ENCODE measurements at regions not wholly inside any gene's neighbourhood (a gene's known extent, or its start where the extent isn't known, plus 50 kb on each side); places are given as distances from the start of the nearest gene placed in this dataset.

DNA sequence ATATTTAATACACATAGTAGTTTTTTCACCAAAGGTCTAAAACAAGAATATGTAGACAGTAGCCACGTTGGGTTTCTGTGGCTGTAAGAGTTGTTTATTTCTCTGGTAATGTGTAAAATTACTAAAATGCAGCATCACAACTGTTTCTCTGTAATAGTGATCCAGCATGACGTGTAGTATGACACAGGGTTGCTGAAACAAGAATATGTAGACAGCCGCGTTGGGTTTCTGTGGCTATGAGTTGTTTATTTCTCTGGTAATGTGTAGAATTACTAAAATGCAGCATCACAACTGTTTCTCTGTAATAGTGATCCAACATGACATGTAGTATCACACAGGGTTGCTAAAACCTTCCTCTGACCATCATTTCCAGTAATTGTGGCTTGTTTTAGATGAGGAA lies 153.6 kb upstream of the ZNF717 start:
- ChIA-PET CTCF (no interaction called here), POLR2A (no interaction called here)
- H3K4me1 ChIP-seq (ENCODE audit: control insufficient read depth in 1 of 2, insufficient read depth in 2 of 2, low read depth in 1 of 2, low read length in 1 of 2) = no peaks in the 10 kb centered on the region
- H3K9me3 ChIP-seq = no peaks in the 10 kb centered on the region
- H3K9me2 ChIP-seq = no peaks in the 10 kb centered on the region
- no peaks in the 10 kb centered on the region for H3F3A ChIP-seq (replicated peaks; ENCODE audit: insufficient read depth)
- 41% methylated on average over 4 of the region's 4 CpGs for WGBS (ENCODE audit: low lambda C conversion rate)
- no peaks in the 10 kb centered on the region for H3K36me3 ChIP-seq (replicated peaks in 1 of 2; ENCODE audit: control insufficient read depth in 1 of 2, insufficient read depth in 2 of 2, low read length in 1 of 2)
- DNase-seq = no peak
- H3K27ac ChIP-seq (ENCODE audit: low read depth in 2 of 2, low read length in 1 of 2) = no peak overlapping the region
- TF ChIP-seq RAD21 (IDR thresholded peaks at IDR 0.05; ENCODE audit: low read length) (no peak), POLR2AphosphoS5 (IDR thresholded peaks at IDR 0.05; ENCODE audit: low read depth, low read length) (no peak), MEF2A (IDR thresholded peaks at IDR 0.05; ENCODE audit: borderline replicate concordance, low read depth) (no peak), TAF1 (IDR thresholded peaks at IDR 0.05; ENCODE audit: borderline replicate concordance, low read depth, low read length) (no peak), FOSL2 (IDR thresholded peaks at IDR 0.05; ENCODE audit: borderline replicate concordance, low read depth) (no peak), TEAD4 (IDR thresholded peaks at IDR 0.05; ENCODE audit: borderline replicate concordance, insufficient read depth) (no peak), FOXJ3 (CRISPR knock-in tag; IDR thresholded peaks at IDR 0.05) (no peak)
- no peak overlapping the region for H3K9ac ChIP-seq
- H3K27me3 ChIP-seq (ENCODE audit: insufficient read depth) = no peaks in the 10 kb centered on the region
- no peaks in the 10 kb centered on the region for H4K20me1 ChIP-seq (ENCODE audit: insufficient read depth)
- no peak overlapping the region for H3K4me3 ChIP-seq (ENCODE audit: low read depth in 2 of 2, low read length in 1 of 2)
- no peak overlapping the region for H3K4me2 ChIP-seq
- no peak overlapping the region for H2AFZ ChIP-seq (ENCODE audit: low read depth)
- H3K79me2 ChIP-seq (ENCODE audit: insufficient read depth) = no peaks in the 10 kb centered on the region

DNA sequence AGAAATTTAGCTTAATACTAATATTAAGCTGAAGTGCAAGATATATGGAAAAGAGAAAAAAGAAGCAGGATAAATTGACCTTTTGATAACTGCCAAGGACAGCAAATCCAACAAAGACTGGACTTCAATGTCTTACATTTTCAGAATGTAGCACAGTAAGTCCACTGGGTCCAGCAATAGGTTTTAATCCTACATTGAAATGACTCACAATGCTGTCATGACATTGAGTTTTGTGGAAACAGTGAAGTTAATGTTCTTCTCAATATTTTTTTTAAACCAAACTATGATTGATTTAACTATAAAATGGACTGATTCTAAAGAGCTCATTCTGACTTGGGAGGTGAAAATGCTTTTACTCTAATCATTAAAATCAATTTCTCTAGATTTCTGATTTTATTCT lies 166.6 kb upstream of the ZNF717 start:
- TF ChIP-seq EP300 (IDR thresholded peaks at IDR 0.05; ENCODE audit: borderline replicate concordance in 1 of 2, low read depth in 1 of 2, low read length in 1 of 2) = no peak
- no peak for TF ChIP-seq TEAD4 (IDR thresholded peaks at IDR 0.05; ENCODE audit: borderline replicate concordance, insufficient read depth)
- TF ChIP-seq ELF1 (IDR thresholded peaks at IDR 0.05) = no peak
- TF ChIP-seq REST (IDR thresholded peaks at IDR 0.05; ENCODE audit: low read depth, low read length) = no peak
- no peak for TF ChIP-seq SIN3A (IDR thresholded peaks at IDR 0.05; ENCODE audit: borderline replicate concordance, low read depth, low read length)
- no peak for TF ChIP-seq RCOR1 (IDR thresholded peaks at IDR 0.05; ENCODE audit: low read length)
- TF ChIP-seq NRF1 (IDR thresholded peaks at IDR 0.05; ENCODE audit: low read depth, low read length) = no peak
- no peak for TF ChIP-seq RAD21 (IDR thresholded peaks at IDR 0.05; ENCODE audit: low read length)
- no peak for TF ChIP-seq TAF1 (IDR thresholded peaks at IDR 0.05; ENCODE audit: borderline replicate concordance, low read depth, low read length)
- no peak for TF ChIP-seq MAX (IDR thresholded peaks at IDR 0.05; ENCODE audit: low read depth)
- no peak for TF ChIP-seq NFIC (IDR thresholded peaks at IDR 0.05; ENCODE audit: borderline replicate concordance)
- no peak for TF ChIP-seq SMC3 (IDR thresholded peaks at IDR 0.05; ENCODE audit: low read depth, low read length)
- TF ChIP-seq, protein P1, sequence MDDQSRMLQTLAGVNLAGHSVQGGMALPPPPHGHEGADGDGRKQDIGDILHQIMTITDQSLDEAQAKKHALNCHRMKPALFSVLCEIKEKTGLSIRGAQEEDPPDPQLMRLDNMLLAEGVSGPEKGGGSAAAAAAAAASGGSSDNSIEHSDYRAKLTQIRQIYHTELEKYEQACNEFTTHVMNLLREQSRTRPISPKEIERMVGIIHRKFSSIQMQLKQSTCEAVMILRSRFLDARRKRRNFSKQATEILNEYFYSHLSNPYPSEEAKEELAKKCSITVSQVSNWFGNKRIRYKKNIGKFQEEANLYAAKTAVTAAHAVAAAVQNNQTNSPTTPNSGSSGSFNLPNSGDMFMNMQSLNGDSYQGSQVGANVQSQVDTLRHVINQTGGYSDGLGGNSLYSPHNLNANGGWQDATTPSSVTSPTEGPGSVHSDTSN (IDR thresholded peaks at IDR 0.05) = no peak
- TF ChIP-seq GABPA (IDR thresholded peaks at IDR 0.05; ENCODE audit: low read depth) = no peak
- no peak for TF ChIP-seq MXI1 (IDR thresholded peaks at IDR 0.05; ENCODE audit: low read depth, low read length)
- TF ChIP-seq, protein P2, sequence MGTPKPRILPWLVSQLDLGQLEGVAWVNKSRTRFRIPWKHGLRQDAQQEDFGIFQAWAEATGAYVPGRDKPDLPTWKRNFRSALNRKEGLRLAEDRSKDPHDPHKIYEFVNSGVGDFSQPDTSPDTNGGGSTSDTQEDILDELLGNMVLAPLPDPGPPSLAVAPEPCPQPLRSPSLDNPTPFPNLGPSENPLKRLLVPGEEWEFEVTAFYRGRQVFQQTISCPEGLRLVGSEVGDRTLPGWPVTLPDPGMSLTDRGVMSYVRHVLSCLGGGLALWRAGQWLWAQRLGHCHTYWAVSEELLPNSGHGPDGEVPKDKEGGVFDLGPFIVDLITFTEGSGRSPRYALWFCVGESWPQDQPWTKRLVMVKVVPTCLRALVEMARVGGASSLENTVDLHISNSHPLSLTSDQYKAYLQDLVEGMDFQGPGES (IDR thresholded peaks at IDR 0.05; ENCODE audit: low read depth, low read length) = no peak
- no peak for TF ChIP-seq RXRA (IDR thresholded peaks at IDR 0.05; ENCODE audit: borderline replicate concordance, low read depth)
- TF ChIP-seq YY1 (IDR thresholded peaks at IDR 0.05; ENCODE audit: low read depth) = no peak
- H3K9ac ChIP-seq = no peak overlapping the region
- H3K27me3 ChIP-seq (ENCODE audit: insufficient read depth) = no peaks in the 10 kb centered on the region
- ChIA-PET POLR2A (no interaction called here), CTCF (no interaction called here)
- H3K27ac ChIP-seq (ENCODE audit: low read depth in 2 of 2, low read length in 1 of 2) = no peak overlapping the region
- no peak overlapping the region for H2AFZ ChIP-seq (ENCODE audit: low read depth)
- no peaks in the 10 kb centered on the region for H3K36me3 ChIP-seq (replicated peaks in 1 of 2; ENCODE audit: control insufficient read depth in 1 of 2, insufficient read depth in 2 of 2, low read length in 1 of 2)
- H3K4me3 ChIP-seq (ENCODE audit: low read depth in 2 of 2, low read length in 1 of 2) = no peak overlapping the region
- H4K20me1 ChIP-seq (ENCODE audit: insufficient read depth) = no peaks in the 10 kb centered on the region
- H3K4me2 ChIP-seq = no peak overlapping the region
- no peaks in the 10 kb centered on the region for H3K9me3 ChIP-seq
- no peaks in the 10 kb centered on the region for H3K9me2 ChIP-seq
- DNase-seq = no peak
- no peaks in the 10 kb centered on the region for H3F3A ChIP-seq (replicated peaks; ENCODE audit: insufficient read depth)
- no peaks in the 10 kb centered on the region for H3K79me2 ChIP-seq (ENCODE audit: insufficient read depth)
- H3K4me1 ChIP-seq (ENCODE audit: control insufficient read depth in 1 of 2, insufficient read depth in 2 of 2, low read depth in 1 of 2, low read length in 1 of 2) = no peaks in the 10 kb centered on the region
